ENCODE measurements at regions not wholly inside any gene's neighbourhood (a gene's known extent, or its start where the extent isn't known, plus 50 kb on each side); places are given as distances from the start of the nearest gene placed in this dataset.

- no peak for TF ChIP-seq RAD21 (IDR thresholded peaks at IDR 0.05; ENCODE audit: low read depth)
- no peak for TF ChIP-seq TAF1 (IDR thresholded peaks at IDR 0.05; ENCODE audit: low read depth)
- no peak for TF ChIP-seq MAX (IDR thresholded peaks at IDR 0.05)
- no peak for TF ChIP-seq CEBPB (IDR thresholded peaks at IDR 0.05)
- TF ChIP-seq TEAD4 (IDR thresholded peaks at IDR 0.05), result no peak
- no peak for TF ChIP-seq EP300 (IDR thresholded peaks at IDR 0.05; ENCODE audit: borderline replicate concordance)
- no peak for TF ChIP-seq TCF12 (IDR thresholded peaks at IDR 0.05; ENCODE audit: low read depth)
- no peak for TF ChIP-seq CREB1 (IDR thresholded peaks at IDR 0.05; ENCODE audit: low read depth)
- TF ChIP-seq YY1 (IDR thresholded peaks at IDR 0.05; ENCODE audit: low read depth), result no peak
- no peak for TF ChIP-seq EGR1 (IDR thresholded peaks at IDR 0.05)
- no peak for TF ChIP-seq NFIC (IDR thresholded peaks at IDR 0.05)
These were observed 533.3 kb downstream of the SOCS6 start for GRCh38 chr18:70822117-70822516.

- TF ChIP-seq EP300 (IDR thresholded peaks at IDR 0.05; ENCODE audit: borderline replicate concordance) (no peak), TCF12 (IDR thresholded peaks at IDR 0.05; ENCODE audit: low read depth) (no peak), TAF1 (IDR thresholded peaks at IDR 0.05; ENCODE audit: low read depth) (no peak), NFIC (IDR thresholded peaks at IDR 0.05) (no peak), CREB1 (IDR thresholded peaks at IDR 0.05; ENCODE audit: low read depth) (no peak), ZBTB7A (IDR thresholded peaks at IDR 0.05; ENCODE audit: low read depth) (no peak), RAD21 (IDR thresholded peaks at IDR 0.05; ENCODE audit: low read depth) (no peak)
These were observed 519.7 kb downstream of the SOCS6 start for GRCh38 chr18:70808481-70809056.

- TF ChIP-seq TCF12 (IDR thresholded peaks at IDR 0.05; ENCODE audit: low read depth), result no peak
- TF ChIP-seq RAD21 (IDR thresholded peaks at IDR 0.05; ENCODE audit: low read depth), result peak; percentile 74
These were observed 493.1 kb downstream of the SOCS6 start for GRCh38 chr18:70781860-70782453.

GRCh38 chr18:70762812-70763211, 474.0 kb downstream of the SOCS6 start:
- TF ChIP-seq USF1 (IDR thresholded peaks at IDR 0.05) (no peak), EP300 (IDR thresholded peaks at IDR 0.05; ENCODE audit: borderline replicate concordance) (no peak), REST (IDR thresholded peaks at IDR 0.05; ENCODE audit: low read depth) (no peak), NFIC (IDR thresholded peaks at IDR 0.05) (no peak), TEAD4 (IDR thresholded peaks at IDR 0.05) (no peak), RAD21 (IDR thresholded peaks at IDR 0.05; ENCODE audit: low read depth) (no peak), ZBTB7A (IDR thresholded peaks at IDR 0.05; ENCODE audit: low read depth) (no peak), CEBPB (IDR thresholded peaks at IDR 0.05) (no peak), MAX (IDR thresholded peaks at IDR 0.05) (no peak), EGR1 (IDR thresholded peaks at IDR 0.05) (no peak), CREB1 (IDR thresholded peaks at IDR 0.05; ENCODE audit: low read depth) (no peak), TCF12 (IDR thresholded peaks at IDR 0.05; ENCODE audit: low read depth) (no peak), YY1 (IDR thresholded peaks at IDR 0.05; ENCODE audit: low read depth) (no peak), TAF1 (IDR thresholded peaks at IDR 0.05; ENCODE audit: low read depth) (no peak), FOXM1 (IDR thresholded peaks at IDR 0.05; ENCODE audit: borderline replicate concordance, low read depth) (no peak)

- TF ChIP-seq FOXM1 (IDR thresholded peaks at IDR 0.05; ENCODE audit: borderline replicate concordance, low read depth) (no peak), USF1 (IDR thresholded peaks at IDR 0.05) (no peak), CREB1 (IDR thresholded peaks at IDR 0.05; ENCODE audit: low read depth) (no peak), ZBTB7A (IDR thresholded peaks at IDR 0.05; ENCODE audit: low read depth) (no peak), EGR1 (IDR thresholded peaks at IDR 0.05) (no peak), YY1 (IDR thresholded peaks at IDR 0.05; ENCODE audit: low read depth) (no peak), TEAD4 (IDR thresholded peaks at IDR 0.05) (no peak), EP300 (IDR thresholded peaks at IDR 0.05; ENCODE audit: borderline replicate concordance) (no peak), TCF12 (IDR thresholded peaks at IDR 0.05; ENCODE audit: low read depth) (no peak)
These were observed 469.9 kb downstream of the SOCS6 start for GRCh38 chr18:70758780-70759179.

GRCh38 chr18:70754486-70754885, 465.6 kb downstream of the SOCS6 start:
- no peak for TF ChIP-seq TCF12 (IDR thresholded peaks at IDR 0.05; ENCODE audit: low read depth)
- TF ChIP-seq REST (IDR thresholded peaks at IDR 0.05; ENCODE audit: low read depth), result no peak
- TF ChIP-seq NFIC (IDR thresholded peaks at IDR 0.05), result no peak
- TF ChIP-seq FOXM1 (IDR thresholded peaks at IDR 0.05; ENCODE audit: borderline replicate concordance, low read depth), result no peak
- TF ChIP-seq CREB1 (IDR thresholded peaks at IDR 0.05; ENCODE audit: low read depth), result no peak
- no peak for TF ChIP-seq EGR1 (IDR thresholded peaks at IDR 0.05)
- no peak for TF ChIP-seq TEAD4 (IDR thresholded peaks at IDR 0.05)
- no peak for TF ChIP-seq TAF1 (IDR thresholded peaks at IDR 0.05; ENCODE audit: low read depth)
- no peak for TF ChIP-seq USF1 (IDR thresholded peaks at IDR 0.05)
- TF ChIP-seq EP300 (IDR thresholded peaks at IDR 0.05; ENCODE audit: borderline replicate concordance), result no peak
- no peak for TF ChIP-seq MAX (IDR thresholded peaks at IDR 0.05)
- no peak for TF ChIP-seq YY1 (IDR thresholded peaks at IDR 0.05; ENCODE audit: low read depth)
- no peak for TF ChIP-seq RAD21 (IDR thresholded peaks at IDR 0.05; ENCODE audit: low read depth)

All from Ishikawa (cell line).